GM19043 (cell line): ENCODE measurements at regions not wholly inside any gene's neighbourhood (a gene's known extent, or its start where the extent isn't known, plus 50 kb on each side); places are given as distances from the start of the nearest gene placed in this dataset.

ENCODE experiments used
- ATAC-seq: cut with Tn5 transposase; IDR thresholded peaks from one replicate; pipeline ENCODE4 v1.9.1; 2021; ENCODE audit warnings: low read depth; ENCODE audit not compliant: unreplicated experiment

- ATAC-seq = no peak
These were observed 397.8 kb downstream of the KIF16B start for GRCh38 chr20:16175322-16175961.

- ATAC-seq = no peak
These were observed 398.9 kb downstream of the KIF16B start for GRCh38 chr20:16174311-16174710.

GRCh38 chr20:16173044-16173443 lies 400.2 kb downstream of the KIF16B start:
- no peak for ATAC-seq

- no peak for ATAC-seq
These were observed 402.1 kb downstream of the KIF16B start for GRCh38 chr20:16171180-16171579.

- no peak for ATAC-seq
These were observed 402.8 kb downstream of the KIF16B start for GRCh38 chr20:16170406-16170971.

- no peak for ATAC-seq
These were observed 405.7 kb downstream of the KIF16B start for GRCh38 chr20:16167423-16168130.

GRCh38 chr20:16166737-16167136 lies 406.5 kb downstream of the KIF16B start:
- ATAC-seq = no peak

- peak; percentile 46 for ATAC-seq
These were observed 414.3 kb downstream of the KIF16B start for GRCh38 chr20:16158976-16159286.

- peak; percentile 82 for ATAC-seq
These were observed 414.9 kb downstream of the KIF16B start for GRCh38 chr20:16158090-16158975.

GRCh38 chr20:16147916-16148315 lies 425.3 kb downstream of the KIF16B start:
- ATAC-seq = no peak

GRCh38 chr20:16147216-16147615 lies 426.0 kb downstream of the KIF16B start:
- ATAC-seq = no peak

- ATAC-seq = no peak
These were observed 427.3 kb downstream of the KIF16B start for GRCh38 chr20:16145919-16146318.

- no peak for ATAC-seq
These were observed 429.7 kb downstream of the KIF16B start for GRCh38 chr20:16143596-16143995.

- ATAC-seq = no peak
These were observed 437.6 kb downstream of the KIF16B start for GRCh38 chr20:16135630-16136029.

GRCh38 chr20:16132036-16132798 lies 441.0 kb downstream of the KIF16B start:
- no peak for ATAC-seq

GRCh38 chr20:16129411-16129810 lies 443.8 kb downstream of the KIF16B start:
- no peak for ATAC-seq

GRCh38 chr20:16128538-16129106 lies 444.6 kb downstream of the KIF16B start:
- no peak for ATAC-seq

GRCh38 chr20:16125816-16126215 lies 447.4 kb downstream of the KIF16B start:
- no peak for ATAC-seq

- no peak for ATAC-seq
These were observed 448.1 kb downstream of the KIF16B start for GRCh38 chr20:16124911-16125776.
